Activated gamma-delta T cell treated with Interleukin-2 at 50 U/mL for 16 hours (primary cell): ENCODE measurements at regions not wholly inside any gene's neighbourhood (a gene's known extent, or its start where the extent isn't known, plus 50 kb on each side); places are given as distances from the start of the nearest gene placed in this dataset.

ENCODE experiments used
- DNase-seq: peaks from one replicate; pipeline ENCODE4 v3.0.0-alpha.2; 2020

DNA sequence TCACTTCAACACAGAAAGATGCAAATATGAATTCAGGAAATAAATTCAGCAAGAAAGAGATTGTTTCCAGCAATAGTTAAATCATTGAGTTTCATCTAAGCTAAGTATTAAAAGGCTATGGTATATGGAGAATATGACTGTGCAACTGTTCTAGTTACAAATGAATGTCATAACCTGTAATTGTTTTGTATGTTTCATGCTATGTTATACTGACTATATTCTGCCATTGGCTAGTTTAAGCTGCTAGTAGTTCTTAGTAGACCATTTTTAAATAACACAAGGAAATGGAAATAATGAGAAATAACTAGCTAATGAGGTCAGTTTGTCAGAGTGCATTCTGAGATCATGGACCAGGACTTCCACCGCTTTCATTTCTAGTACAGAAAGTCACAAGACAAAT lies 1154.9 kb upstream of the TMEFF2 start:
- DNase-seq, result no peak

DNA sequence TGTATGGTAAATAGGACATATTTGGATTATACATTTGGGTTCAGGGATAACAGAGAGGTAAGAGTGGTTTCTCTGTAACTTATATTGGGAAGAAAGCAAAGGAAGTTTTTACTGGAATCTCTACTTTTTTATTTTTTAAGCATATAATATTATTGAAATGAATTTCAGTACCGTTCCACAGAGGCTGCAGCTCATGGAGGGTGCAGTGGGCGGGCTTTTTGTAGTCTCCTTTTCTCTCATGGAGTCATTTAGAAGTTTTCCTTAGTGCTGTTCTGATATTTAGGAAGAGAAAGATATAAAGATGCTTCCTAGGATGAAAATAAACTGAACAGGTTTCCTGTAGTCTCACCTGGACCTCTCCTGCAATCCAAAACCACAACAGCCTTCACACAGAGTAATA lies 1153.3 kb upstream of the TMEFF2 start:
- no peak for DNase-seq

DNA sequence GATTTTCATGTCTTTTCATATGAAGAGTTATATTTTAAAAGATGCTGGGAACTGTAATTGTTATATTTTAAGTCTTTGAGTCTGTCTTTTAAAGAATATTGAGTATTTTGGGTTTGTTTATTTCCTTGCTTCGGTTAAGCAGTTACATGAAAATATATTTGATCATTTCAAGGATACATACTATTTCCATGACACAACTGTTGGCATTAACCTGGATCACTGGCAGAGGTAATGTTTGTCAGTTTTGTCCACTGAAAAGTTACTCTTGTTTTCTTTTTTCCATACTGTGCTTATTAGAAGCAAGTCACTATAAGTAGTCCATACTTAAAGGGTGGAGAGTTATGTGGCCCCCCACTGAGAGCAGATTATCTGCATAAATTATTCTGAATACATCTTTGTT lies 1142.0 kb upstream of the TMEFF2 start:
- no peak for DNase-seq

DNA sequence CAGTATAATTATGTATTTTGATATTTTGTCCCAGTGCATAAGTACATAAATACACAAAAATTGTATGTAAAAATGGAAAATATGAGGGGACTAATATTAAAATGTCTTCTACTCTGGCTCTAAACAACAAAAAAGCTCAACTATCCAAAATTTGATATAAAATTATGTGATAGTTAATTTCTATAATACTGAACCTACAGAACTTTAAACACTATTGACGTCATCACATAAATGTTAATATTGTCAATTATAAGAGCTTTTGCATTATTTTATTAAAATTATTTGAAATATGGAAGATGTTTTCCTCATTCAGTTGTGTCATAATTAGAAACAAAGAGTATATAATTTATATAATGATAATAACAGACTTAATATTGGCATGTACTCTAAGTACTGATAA lies 1139.7 kb upstream of the TMEFF2 start:
- DNase-seq, result no peak

DNA sequence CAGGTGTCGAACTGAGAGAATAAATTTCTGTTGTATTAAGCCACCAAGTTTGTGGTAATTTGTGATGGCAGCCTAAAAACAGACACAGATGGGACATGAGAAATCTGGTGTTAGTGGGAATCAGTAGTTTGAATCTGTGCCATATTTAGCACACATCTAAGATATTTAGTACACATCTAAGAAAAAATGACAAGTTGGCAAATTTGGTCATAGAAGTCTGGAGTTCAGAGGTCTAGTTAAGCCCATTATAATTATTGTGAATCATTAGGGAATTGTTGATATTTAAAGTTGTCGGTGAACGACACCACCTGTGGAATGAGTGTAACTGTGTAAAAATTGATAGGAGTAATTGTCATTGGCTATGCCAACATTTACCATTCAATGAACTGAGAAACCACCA lies 1138.8 kb upstream of the TMEFF2 start:
- DNase-seq, result no peak

DNA sequence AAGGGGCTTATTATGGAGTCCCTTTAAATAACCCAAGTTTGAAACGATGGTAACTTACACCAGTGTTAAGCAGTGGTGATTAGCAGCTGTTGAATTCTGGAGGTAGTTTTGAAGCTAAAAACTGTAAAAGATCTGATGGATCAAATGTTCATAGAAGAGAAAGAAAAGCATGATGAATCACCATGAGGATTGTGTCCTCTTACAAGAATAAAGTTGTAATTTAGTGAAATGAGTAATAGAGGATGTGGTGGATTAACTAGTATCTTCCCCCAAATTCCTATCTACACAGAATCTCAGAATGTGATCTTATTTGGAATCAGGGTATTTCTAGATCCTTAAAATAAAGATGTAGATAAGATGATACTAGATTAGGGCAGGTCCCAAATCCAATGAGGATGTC lies 1138.2 kb upstream of the TMEFF2 start:
- no peak for DNase-seq

DNA sequence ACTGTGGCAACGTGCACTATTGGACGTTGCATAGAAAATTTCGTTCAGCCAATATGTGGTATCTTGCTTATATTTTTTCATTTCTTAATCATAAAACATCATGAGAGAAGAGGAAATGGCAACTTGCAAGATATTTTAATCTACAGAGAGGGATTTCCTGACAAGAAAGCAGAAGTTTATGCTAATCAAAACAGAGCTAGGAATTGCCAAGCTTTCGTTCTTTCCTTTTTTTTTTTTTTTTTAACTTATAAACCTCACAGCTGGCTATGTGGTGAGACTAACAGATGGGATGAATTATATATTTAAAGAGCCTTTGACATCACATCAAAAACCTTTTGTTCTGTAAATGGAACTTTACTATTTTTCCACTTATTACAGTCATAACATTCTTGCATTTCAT lies 1136.9 kb upstream of the TMEFF2 start:
- DNase-seq, result no peak

DNA sequence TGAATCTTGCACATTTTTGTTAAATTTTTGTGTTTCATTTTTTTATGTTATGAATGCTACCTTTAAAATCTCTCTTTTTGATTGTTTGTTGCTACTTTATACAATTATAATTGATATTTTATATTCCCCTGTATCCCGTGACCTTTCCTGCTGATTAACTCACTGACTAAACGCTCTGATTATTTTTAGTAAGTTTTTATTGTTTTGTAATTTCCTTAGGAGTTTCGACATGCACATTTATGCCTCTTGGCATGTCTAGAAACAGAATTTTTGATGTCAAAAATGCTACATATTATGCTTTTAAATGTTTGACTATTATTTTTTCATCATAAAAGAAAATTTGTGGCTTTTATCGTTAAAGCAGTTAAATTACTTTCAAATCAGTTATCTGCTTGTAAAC lies 1131.6 kb upstream of the TMEFF2 start:
- DNase-seq, result no peak

DNA sequence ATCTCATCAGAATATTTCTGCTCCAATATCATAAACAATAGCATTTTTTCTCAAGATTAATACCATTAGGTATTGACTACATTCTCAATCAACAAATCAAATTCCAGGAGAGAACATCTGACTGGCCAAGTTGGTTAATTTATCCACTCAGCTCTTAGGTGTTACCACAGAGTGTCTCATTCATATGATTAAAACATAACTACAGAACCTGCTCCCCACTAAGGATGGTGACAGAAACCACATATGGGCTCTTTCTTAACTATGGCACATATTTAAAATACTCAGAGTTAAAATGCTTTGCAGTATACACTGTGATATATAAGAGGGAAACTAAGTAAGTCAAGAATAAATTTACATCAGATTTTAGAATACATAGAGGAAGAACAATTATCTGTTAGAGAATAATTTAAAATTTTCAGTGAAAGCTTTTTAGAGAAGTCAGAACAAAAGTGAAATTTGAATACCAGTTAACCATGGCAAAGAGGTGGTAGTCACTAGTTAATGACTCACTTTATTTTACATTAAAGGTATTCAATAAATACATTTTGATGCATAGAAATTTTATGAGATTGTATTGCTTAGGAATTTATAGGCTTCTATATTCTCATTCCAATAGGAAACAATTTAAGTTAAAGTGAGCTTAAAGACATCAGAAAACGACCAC lies 1120.8 kb upstream of the TMEFF2 start:
- DNase-seq, result no peak

DNA sequence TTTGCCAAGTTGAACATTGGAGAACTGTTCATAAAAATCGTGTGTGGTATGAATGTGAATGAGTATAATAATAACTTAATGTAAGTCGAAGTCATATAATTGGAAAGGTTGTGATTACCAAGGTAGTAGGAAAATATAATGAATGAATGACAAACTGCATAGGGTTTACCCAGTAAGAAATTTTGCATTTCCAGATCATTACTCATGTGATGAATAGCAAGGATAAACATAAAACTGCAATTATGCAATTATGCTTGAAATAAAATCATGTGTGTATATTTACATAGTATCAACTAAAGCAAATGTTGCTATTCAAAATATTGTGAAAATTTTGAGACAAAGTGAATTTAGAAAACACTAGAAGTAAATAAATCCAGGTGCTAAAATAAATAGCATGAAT lies 1108.7 kb upstream of the TMEFF2 start:
- DNase-seq, result no peak

DNA sequence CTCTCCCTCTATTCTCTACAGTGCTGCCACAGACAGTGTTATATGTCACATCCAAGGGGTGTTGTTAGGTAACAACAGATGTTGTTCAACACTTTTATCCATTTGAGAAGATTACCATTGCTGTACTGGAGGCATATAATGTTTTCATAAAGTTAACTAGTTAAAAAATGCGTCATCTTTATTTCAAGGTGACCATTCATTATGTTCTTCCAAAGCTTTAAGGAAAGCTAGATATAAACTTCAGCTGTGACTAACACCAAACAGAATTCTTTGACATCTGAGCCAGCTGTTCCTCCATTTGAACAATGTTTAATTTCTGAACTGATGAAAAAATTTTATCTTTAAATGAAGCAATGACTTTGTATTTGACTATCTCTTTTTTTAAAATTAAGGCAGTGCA lies 1099.6 kb upstream of the TMEFF2 start:
- no peak for DNase-seq

DNA sequence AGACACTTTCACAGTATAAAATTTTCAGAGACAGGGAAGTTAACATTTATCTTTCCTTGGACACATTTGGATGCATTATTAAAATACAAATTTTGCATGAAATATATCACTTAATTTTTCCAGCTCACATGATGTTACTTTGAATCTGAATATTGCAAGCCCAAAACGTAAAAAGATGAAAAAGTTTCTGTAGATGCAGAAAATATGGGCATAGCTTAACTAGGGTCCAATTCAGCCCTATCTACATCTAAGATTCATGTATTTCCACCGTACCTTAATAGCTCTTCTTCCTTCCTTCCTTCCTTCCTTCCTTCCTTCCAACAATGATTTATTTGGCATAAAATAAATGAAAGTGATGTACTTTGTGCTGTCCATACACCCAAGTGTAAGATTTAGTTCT lies 1084.6 kb upstream of the TMEFF2 start:
- DNase-seq, result no peak

DNA sequence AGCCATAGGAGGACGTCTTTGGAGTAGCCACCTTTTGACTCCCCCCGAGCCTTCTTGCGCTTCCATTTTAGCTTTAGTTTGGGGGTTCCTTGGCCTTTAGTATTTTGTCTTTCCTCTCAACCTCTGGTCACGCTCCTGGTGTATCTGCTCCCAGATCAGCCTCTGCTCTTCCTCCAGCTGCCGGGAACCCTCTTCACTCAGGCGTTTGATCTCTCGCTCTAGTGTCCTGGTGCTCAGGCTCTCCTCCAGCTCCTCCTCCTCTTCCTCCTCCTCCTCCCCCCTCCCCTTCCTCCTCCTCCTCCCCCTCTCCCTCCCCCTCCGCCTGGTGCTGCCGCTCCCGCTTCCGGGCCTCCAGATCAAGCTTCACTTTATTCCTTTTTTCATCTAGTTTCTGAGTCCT lies 1082.3 kb upstream of the TMEFF2 start:
- no peak for DNase-seq

DNA sequence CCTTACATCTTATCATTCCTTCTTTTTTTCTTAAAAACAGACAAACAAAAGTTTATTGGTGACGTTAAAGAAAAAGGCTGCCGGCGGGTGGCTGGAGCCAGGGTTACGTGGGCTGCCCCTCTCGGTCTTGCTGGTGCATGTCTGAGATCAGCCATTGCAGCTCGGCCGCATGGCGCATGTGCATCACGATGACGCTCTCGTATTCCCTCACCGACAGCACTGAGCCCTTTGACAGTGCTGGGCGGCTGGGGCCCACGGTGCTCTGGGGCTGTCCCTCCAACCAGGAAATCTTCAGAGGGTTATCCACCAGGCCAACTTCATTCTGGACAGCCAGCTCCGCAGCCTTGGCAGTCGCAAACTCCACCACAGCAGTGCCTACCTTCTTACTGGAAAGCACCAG lies 1081.8 kb upstream of the TMEFF2 start:
- DNase-seq, result no peak

DNA sequence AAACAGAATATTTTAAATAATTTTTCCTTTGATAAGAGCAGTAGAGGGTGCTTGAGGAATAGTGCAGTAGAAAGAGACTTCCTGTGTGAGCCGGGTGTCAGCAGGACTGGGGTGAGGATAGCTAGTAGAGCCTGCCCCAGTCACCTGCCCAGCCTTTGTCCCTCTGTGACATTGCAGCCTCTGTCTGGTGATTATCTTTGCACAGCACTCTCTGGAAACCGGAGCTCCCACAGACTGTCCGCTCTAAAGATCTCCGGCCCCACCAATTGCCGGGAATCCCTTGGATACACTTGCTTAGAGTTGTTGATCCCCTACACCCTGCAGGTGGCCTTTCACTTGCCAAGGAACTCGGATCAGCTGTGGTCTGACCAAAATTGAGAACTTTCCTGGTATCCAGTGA lies 1081.3 kb upstream of the TMEFF2 start:
- DNase-seq, result no peak

DNA sequence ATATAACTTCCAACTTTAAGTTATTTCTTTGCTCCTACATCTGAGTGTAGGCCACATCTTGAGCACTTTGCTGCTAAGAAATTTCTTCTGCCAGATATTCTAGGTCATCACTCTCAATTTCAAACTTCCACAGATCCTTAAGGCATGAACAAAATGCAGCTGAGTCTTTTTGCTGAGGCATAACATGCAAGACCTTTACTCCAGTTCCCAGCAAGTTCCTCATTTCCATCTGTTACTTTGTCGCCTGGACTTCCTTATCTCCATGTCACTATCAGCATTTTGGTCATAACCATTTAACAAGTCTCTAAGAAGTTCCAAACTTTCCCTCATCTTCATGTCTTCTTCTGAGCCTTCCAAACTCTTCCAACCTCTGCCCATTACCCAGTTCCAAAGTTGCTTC lies 1077.3 kb upstream of the TMEFF2 start:
- DNase-seq, result no peak

DNA sequence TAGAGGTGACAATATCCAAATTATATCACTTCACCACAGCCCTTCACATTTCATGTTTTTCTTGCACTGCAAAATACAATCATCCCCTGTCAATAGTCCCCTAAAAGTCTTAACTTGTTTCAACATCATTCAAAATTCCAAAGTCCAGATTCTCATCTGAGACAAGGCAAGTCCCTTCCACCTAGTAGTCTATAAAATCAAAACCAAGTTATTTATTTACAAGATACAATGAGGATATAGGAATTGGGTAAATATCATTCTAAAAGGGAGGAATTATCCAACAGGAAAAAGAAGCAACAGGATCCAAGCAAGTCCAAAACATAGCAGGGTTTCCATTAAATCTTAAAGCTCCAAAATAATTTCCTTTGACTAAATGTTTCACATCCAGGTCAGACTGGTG lies 1076.1 kb upstream of the TMEFF2 start:
- no peak for DNase-seq

DNA sequence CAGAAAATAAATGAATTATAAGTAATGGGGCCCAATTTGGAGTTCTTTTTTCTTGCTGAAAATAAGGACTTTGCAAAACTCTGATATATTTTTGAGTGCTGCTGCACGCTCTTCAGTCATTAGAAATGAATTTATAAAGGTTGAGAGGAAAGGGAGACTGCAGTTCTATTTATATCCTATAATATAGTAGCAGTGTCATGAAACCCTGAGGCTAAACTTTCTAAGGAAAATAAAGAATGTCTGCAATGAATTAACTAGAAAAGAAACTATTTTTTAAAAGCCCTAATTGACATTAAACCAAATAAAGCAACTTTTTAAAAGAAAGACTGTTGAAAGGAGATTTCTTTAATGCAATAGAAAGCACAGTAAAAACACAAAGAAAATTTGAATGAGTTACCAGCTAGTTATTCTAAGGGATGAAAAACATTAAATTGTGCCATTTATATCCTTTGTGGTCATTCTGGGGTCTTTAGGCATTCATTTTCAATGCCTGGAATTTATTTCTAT lies 1072.8 kb upstream of the TMEFF2 start:
- no peak for DNase-seq

DNA sequence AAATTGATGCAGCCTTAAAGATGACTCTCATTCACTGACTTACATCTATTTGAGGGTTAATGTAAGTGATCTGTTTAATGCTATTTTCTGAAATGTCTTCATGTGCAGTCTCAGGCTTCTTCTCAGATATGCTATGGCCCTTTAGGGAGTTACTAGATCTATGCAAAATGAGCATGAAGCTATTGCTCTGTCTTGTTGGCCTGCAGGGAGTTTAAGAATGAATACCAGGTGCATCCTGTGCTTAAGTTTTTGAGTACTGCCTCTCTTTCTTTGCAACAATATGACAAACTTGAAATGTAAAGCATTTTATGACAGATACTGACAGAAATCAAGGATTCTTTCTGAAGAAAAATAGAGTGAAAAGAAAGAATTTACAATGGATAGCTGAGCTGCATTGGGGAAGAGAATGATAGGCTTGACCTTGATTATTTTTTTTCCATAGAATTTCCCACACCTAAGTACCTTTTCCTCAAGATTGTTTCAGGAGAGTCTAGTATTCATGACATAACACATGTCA lies 1058.3 kb upstream of the TMEFF2 start:
- no peak for DNase-seq

DNA sequence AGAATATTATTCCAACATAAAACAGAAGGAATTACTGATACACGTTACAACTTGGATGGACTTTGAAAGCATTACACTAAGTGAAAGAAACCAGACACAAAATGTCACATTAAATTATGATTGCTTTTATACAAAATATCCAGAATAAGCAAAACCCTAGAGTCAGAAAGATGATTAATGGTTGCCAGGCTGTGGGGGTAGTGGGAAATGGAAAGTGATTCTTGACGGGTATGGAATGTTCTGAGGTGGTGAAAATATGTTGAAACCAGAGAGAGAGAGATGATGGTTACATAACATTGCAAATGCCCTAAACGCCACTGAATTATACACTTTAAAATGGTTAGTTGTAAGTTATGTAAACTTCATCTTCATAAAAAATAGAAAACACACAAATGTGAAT lies 1057.2 kb upstream of the TMEFF2 start:
- no peak for DNase-seq

DNA sequence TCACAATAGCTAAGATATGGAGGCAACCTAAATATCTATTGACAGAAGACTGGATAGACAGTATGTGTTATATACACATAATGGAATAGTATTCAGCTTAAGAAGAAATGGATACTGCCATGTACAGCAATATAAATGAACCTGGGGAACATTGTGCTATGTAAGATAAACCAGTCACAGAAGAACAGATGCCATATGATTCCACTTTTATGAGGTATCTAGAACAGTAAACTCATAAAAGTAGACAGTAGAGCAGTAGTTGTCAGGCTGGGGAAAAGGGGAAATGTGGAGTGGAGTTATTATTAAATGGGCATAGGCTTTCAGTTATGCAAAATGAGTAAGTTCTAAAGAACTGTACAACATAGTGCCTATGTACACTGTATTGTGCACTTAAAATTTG lies 1055.7 kb upstream of the TMEFF2 start:
- DNase-seq, result no peak

DNA sequence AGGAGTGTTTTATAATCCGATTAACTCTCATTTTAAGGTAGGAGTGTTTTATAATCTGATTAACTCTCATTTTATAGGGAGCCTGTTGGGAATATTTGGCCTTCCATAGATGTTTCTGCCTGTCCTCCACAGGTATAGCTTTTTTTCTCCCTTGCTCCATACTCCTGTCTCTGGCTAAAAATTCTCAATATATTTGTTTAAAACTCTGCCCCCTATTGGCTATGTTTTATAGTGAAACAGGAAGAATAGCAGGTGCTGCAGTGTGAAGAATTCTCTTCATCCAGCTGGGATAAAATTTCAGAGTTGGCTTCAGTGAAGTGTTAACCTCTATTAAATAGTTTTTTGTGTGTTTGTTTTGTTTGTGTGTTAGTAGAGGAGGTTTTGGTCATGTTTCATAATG lies 1046.0 kb upstream of the TMEFF2 start:
- DNase-seq, result no peak

DNA sequence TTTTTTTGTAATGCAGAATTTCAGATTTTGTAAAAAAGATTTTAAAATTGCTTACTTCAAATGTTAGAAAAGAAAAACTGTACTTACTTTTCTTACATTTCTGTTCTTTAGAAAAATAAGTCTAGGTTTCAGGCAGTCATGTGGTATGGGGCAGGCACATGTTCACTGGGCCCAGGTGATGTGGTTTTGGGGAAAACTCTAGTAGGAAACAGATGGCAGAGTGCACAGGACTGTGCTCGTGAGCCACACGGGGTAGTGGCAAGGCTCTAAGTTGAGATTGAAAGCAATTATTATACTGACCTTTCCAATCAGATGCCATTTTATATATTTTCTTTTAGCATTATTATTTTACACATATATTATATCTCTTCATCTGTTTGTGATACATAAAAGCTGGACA lies 1036.9 kb upstream of the TMEFF2 start:
- DNase-seq, result no peak

DNA sequence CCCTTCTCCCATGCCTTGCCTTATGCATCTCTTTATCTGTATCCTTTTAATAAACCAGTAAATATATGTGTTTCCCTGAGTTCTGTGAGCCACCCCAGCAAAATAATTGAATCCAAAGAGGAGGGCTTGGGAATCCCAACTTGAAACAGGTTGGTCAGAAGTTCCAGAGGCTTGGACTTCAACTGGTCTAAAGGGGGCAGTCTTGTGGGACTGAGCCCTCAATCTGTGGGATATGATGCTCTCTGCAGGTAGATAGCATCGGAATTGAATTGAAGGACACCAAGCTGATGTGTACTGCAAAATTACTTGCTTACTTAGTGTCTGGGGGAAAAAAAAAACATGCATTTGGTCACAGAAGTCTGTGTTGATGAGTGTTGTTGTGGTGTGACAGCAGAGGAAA lies 1033.5 kb upstream of the TMEFF2 start:
- DNase-seq, result no peak

DNA sequence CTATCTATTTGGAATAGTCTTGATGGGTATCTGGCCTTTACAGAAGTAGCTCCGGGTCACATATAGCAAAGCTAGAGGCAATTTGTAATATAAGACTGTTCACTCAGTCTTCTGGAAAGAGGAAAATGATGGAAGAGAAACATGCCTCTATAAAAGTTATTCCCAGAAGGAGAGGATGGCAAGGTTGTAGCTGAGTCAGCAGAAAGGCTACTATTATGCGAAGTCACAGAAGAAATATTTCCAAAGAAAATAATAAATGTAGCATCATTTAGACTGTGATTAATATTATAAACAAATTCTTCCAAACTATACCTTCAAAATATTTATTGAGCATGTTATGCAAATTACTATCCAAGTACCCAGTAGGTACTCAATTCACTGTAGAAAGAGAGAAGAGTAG lies 1027.7 kb upstream of the TMEFF2 start:
- no peak for DNase-seq
